Cardiac muscle cell (in vitro differentiated cells and primary cell): ENCODE measurements at regions not wholly inside any gene's neighbourhood (a gene's known extent, or its start where the extent isn't known, plus 50 kb on each side); places are given as distances from the start of the nearest gene placed in this dataset.
A peak's percentile ranks its signal among the peaks of the same experiment; 100 is the strongest.

Source experiments
- DNase-seq, 2 donors: peaks; one replicate each; pipeline versions ENCODE4 v3.0.0 to v3.0.0-alpha.2; 2010 to 2017; ENCODE audit warnings: low read depth in 1 of 2, low spot score in 1 of 2
- H3K27ac ChIP-seq: fragments of 200-600 bp; sonication (generic); 2 replicates; pipeline ENCODE4 v1.5.1; 2016
- H3K27me3 ChIP-seq: fragments of 200-600 bp; sonication (generic); 2 replicates; pipeline ENCODE4 v1.6.0; 2016; ENCODE audit warnings: control low read depth
- H3K36me3 ChIP-seq: fragments of 200-600 bp; sonication (generic); 2 replicates; pipeline ENCODE4 v1.5.1; 2016; ENCODE audit warnings: control low read depth
- H3K4me1 ChIP-seq: fragments of 200-600 bp; sonication (generic); 2 replicates; pipeline ENCODE4 v1.8.1; 2017; ENCODE audit warnings: low read depth, mild to moderate bottlenecking, mixed run types
- H3K4me3 ChIP-seq: fragments of 200-600 bp; sonication (generic); 2 replicates; pipeline ENCODE4 v1.5.1; 2016; ENCODE audit warnings: mild to moderate bottlenecking
- H3K9me3 ChIP-seq: fragments of 200-600 bp; sonication (generic); 2 replicates; pipeline ENCODE4 v1.5.1; 2017; ENCODE audit warnings: low read depth, mild to moderate bottlenecking, control low read depth
- TF ChIP-seq, protein P1 (sequence below): IDR thresholded peaks from 2 replicates; pipeline ENCODE4 v1.5.1; 2012; ENCODE audit warnings: low read depth, mild to moderate bottlenecking, low read length

DNA sequence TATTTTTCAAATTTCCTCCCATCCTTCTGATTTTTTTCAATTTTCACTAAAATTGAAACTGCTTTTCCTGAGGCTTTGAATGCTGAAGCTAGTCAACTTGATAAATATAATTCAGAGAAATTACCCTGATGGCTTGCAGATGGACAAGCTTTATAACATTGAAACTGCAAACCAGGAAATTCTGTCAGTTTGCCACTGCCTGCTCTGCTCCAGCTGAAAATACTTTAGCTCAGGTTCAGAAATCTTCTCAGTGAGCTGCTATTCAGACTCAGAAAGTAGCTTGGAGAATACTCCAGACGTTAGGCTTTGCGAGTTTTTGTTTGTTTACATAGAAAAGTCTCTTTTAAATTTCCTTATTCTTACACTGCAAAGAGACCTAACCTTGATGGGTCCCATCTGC is 1574.7 kb downstream of the STIM2 start:
- H3K27me3 ChIP-seq, result no peaks in the 10 kb centered on the region
- H3K4me1 ChIP-seq, result no peaks in the 10 kb centered on the region
- TF ChIP-seq, protein P1, sequence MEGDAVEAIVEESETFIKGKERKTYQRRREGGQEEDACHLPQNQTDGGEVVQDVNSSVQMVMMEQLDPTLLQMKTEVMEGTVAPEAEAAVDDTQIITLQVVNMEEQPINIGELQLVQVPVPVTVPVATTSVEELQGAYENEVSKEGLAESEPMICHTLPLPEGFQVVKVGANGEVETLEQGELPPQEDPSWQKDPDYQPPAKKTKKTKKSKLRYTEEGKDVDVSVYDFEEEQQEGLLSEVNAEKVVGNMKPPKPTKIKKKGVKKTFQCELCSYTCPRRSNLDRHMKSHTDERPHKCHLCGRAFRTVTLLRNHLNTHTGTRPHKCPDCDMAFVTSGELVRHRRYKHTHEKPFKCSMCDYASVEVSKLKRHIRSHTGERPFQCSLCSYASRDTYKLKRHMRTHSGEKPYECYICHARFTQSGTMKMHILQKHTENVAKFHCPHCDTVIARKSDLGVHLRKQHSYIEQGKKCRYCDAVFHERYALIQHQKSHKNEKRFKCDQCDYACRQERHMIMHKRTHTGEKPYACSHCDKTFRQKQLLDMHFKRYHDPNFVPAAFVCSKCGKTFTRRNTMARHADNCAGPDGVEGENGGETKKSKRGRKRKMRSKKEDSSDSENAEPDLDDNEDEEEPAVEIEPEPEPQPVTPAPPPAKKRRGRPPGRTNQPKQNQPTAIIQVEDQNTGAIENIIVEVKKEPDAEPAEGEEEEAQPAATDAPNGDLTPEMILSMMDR, result no peak
- DNase-seq, result no peak
- H3K9me3 ChIP-seq, result no peaks in the 10 kb centered on the region
- no peaks in the 10 kb centered on the region for H3K36me3 ChIP-seq
- H3K4me3 ChIP-seq, result no peak overlapping the region
- H3K27ac ChIP-seq, result no peak overlapping the region

- TF ChIP-seq, protein P1, result no peak
- H3K27me3 ChIP-seq, result no peaks in the 10 kb centered on the region
- no peaks in the 10 kb centered on the region for H3K36me3 ChIP-seq
- no peak overlapping the region for H3K4me3 ChIP-seq
- no peak overlapping the region for H3K27ac ChIP-seq
- no peak for DNase-seq
- H3K9me3 ChIP-seq, result no peaks in the 10 kb centered on the region
- no peaks in the 10 kb centered on the region for H3K4me1 ChIP-seq
Observed at GRCh38 chr4:28436191-28437080, 1575.8 kb downstream of the STIM2 start.

DNA sequence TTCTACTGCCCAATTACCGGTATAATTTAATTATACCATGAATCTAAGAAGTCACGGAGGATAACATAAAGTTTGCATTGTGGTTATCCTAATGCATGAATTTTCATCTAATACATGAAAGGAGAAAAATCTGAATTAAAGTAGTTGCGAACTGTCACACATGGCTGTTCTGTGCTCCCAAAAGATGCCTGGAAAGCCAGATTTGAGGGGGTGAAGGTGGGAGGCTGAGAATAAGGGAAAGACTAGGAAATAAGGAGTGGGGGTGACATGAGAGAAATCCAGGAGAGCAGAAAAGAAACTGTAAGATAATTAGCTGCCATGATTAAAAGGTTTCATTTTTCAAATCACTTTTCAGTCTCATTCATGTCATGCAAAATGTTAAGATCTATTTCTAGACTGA is 1582.7 kb downstream of the STIM2 start:
- TF ChIP-seq, protein P1, result no peak

GRCh38 chr4:28443801-28444412 is 1583.3 kb downstream of the STIM2 start:
- H3K9me3 ChIP-seq, result no peaks in the 10 kb centered on the region
- DNase-seq, result peak in 1 of 2 donors; percentile 9

More for the DNA sequence above, 1582.7 kb downstream of the STIM2 start:
- H3K36me3 ChIP-seq, result no peaks in the 10 kb centered on the region
- no peak for DNase-seq
- H3K4me1 ChIP-seq, result no peaks in the 10 kb centered on the region
- H3K27ac ChIP-seq, result no peak overlapping the region
- H3K9me3 ChIP-seq, result no peaks in the 10 kb centered on the region
- H3K4me3 ChIP-seq, result no peak overlapping the region
- H3K27me3 ChIP-seq, result no peaks in the 10 kb centered on the region

DNA sequence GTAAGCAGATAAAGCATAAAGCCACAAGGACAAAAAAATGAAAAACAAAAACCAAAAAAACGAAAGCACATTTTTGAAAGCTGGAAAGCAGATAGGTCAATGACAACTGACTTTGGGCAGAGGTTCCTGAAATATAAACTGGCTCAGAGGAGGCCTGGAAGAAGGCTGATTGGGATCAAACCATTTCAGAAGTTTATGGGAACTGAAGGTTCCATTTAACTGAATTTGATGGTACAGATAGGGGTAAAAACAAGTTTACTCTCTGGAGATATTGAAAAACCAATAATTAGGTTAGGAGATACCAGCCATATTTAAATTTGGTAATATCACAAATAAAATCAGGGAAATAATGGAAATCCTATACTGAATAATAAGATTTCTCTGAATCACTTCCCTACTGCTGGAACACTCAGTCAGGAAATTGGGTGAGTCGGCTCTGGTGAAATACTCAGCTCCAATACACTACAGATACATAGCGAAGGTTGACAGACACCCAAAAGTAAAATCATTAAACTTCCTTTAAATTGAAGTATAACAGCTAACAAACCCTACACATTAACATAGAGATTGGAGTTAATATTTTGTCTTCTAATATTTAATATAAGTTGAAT is 1584.3 kb downstream of the STIM2 start:
- H3K27me3 ChIP-seq, result no peaks in the 10 kb centered on the region
- TF ChIP-seq, protein P1, result no peak
- no peaks in the 10 kb centered on the region for H3K36me3 ChIP-seq
- DNase-seq, result peak in 1 of 2 donors; percentile 6
- no peak overlapping the region for H3K27ac ChIP-seq
- H3K4me1 ChIP-seq, result no peaks in the 10 kb centered on the region
- no peak overlapping the region for H3K4me3 ChIP-seq
- no peaks in the 10 kb centered on the region for H3K9me3 ChIP-seq

More at GRCh38 chr4:28443801-28444412, 1583.3 kb downstream of the STIM2 start:
- H3K4me1 ChIP-seq, result no peaks in the 10 kb centered on the region
- H3K27ac ChIP-seq, result no peak overlapping the region
- H3K4me3 ChIP-seq, result no peak overlapping the region
- H3K36me3 ChIP-seq, result no peaks in the 10 kb centered on the region
- TF ChIP-seq, protein P1, result no peak
- H3K27me3 ChIP-seq, result no peaks in the 10 kb centered on the region
